WTC11 (cell line): ENCODE measurements at regions not wholly inside any gene's neighbourhood (a gene's known extent, or its start where the extent isn't known, plus 50 kb on each side); places are given as distances from the start of the nearest gene placed in this dataset.

Experiments used
- ATAC-seq: fragments of 200-7000 bp; cut with Tn5 transposase; 2 replicates; pipeline ENCODE4 v1.10.0; 2021; ENCODE audit warnings: mild to moderate bottlenecking, moderate library complexity
- CTCF ChIA-PET: fragments of 300-600 bp; sonication (Branson Sonifier 250); formaldehyde crosslinking; loops from one replicate; lab custom pipeline; 2021; ENCODE audit warnings: antibody characterized with exemption; lab: Charles Lee
- POLR2A ChIA-PET: fragments of 350-600 bp; sonication (Branson Sonifier 250); formaldehyde crosslinking; loops from one replicate; lab custom pipeline; 2021; ENCODE audit warnings: antibody characterized with exemption; lab: Charles Lee
- DNase-seq: peaks from one replicate; pipeline ENCODE4 v3.0.0; 2021; ENCODE audit warnings: low spot score
- H3K27ac Mint-ChIP-seq: 2 replicates; pipeline ENCODE4 v1.8.0; 2021; ENCODE audit warnings: mixed read lengths
- H3K27me3 Mint-ChIP-seq: 2 replicates; pipeline ENCODE4 v1.8.0; 2021; ENCODE audit warnings: low read depth, mild to moderate bottlenecking, moderate library complexity, mixed read lengths
- H3K36me3 Mint-ChIP-seq: 2 replicates; pipeline ENCODE4 v1.8.0; 2021; ENCODE audit warnings: mixed read lengths
- H3K4me1 Mint-ChIP-seq: 2 replicates; pipeline ENCODE4 v1.8.0; 2022; ENCODE audit warnings: mixed read lengths
- H3K4me3 Mint-ChIP-seq: 2 replicates; pipeline ENCODE4 v1.8.0; 2021; ENCODE audit warnings: mild to moderate bottlenecking, moderate library complexity, mixed read lengths
- H3K9me3 Mint-ChIP-seq: 2 replicates; pipeline ENCODE4 v1.8.0; 2021; ENCODE audit warnings: mixed read lengths
- ARID4B ChIP-seq: sonication (generic); formaldehyde crosslinking; IDR thresholded peaks from 2 replicates; pipeline ENCODE4 v1.8.0; 2023; ENCODE audit warnings: missing genetic modification reagents, mild to moderate bottlenecking, borderline replicate concordance
- IRF2 ChIP-seq: sonication (generic); formaldehyde crosslinking; IDR thresholded peaks from 2 replicates; pipeline ENCODE4 v1.8.0; 2022; ENCODE audit warnings: low read depth, missing genetic modification reagents, borderline replicate concordance
- NFATC4 ChIP-seq: fragments of 250-450 bp; sonication (Bioruptor Pico); IDR thresholded peaks from 2 replicates; pipeline ENCODE4 v1.9.0; 2021; ENCODE audit warnings: mild to moderate bottlenecking
- NR1H2 ChIP-seq: sonication (generic); formaldehyde crosslinking; IDR thresholded peaks from 2 replicates; pipeline ENCODE4 v1.9.0; 2021; ENCODE audit warnings: mild to moderate bottlenecking, moderate library complexity, missing genetic modification reagents
- OVOL2 ChIP-seq: fragments of 250-450 bp; sonication (Bioruptor Pico); IDR thresholded peaks from 2 replicates; pipeline ENCODE4 v1.9.0; 2021; ENCODE audit warnings: mild to moderate bottlenecking, borderline replicate concordance
- PREB ChIP-seq: sonication (generic); formaldehyde crosslinking; IDR thresholded peaks from 2 replicates; pipeline ENCODE4 v1.8.1; 2022; ENCODE audit warnings: mild to moderate bottlenecking, missing genetic modification reagents, moderate library complexity, borderline replicate concordance
- RORB ChIP-seq: fragments of 250-450 bp; sonication (Bioruptor Pico); IDR thresholded peaks from 2 replicates; pipeline ENCODE4 v1.9.0; 2021; ENCODE audit warnings: mild to moderate bottlenecking
- SP1 ChIP-seq: sonication (generic); formaldehyde crosslinking; conservative IDR thresholded peaks from 2 replicates; pipeline ENCODE4 v1.8.1; 2022; ENCODE audit warnings: missing genetic modification reagents
- STAT6 ChIP-seq: sonication (generic); formaldehyde crosslinking; conservative IDR thresholded peaks from 2 replicates; pipeline ENCODE4 v1.8.1; 2023; ENCODE audit warnings: mild to moderate bottlenecking, low read depth, missing genetic modification reagents, moderate library complexity
- TEAD4 ChIP-seq: sonication (generic); formaldehyde crosslinking; IDR thresholded peaks from 2 replicates; pipeline ENCODE4 v1.8.0; 2022; ENCODE audit warnings: mild to moderate bottlenecking, missing genetic modification reagents
- ZNF121 ChIP-seq: sonication (generic); formaldehyde crosslinking; IDR thresholded peaks from 2 replicates; pipeline ENCODE4 v1.8.0; 2023; ENCODE audit warnings: missing genetic modification reagents
- ZNF423 ChIP-seq: fragments of 250-450 bp; sonication (Bioruptor Pico); IDR thresholded peaks from 2 replicates; pipeline ENCODE4 v2.1.2; 2022; ENCODE audit warnings: mild to moderate bottlenecking, moderate library complexity
- ZSCAN18 ChIP-seq: fragments of 250-450 bp; sonication (Bioruptor Pico); IDR thresholded peaks from 2 replicates; pipeline ENCODE4 v2.1.2; 2022; ENCODE audit warnings: mild to moderate bottlenecking, moderate library complexity
- TF ChIP-seq, protein P1 (sequence below): sonication (generic); formaldehyde crosslinking; IDR thresholded peaks from 2 replicates; pipeline ENCODE4 v1.8.1; 2023; ENCODE audit warnings: mild to moderate bottlenecking, missing genetic modification reagents
- TF ChIP-seq, protein P2 (sequence below): sonication (generic); formaldehyde crosslinking; IDR thresholded peaks from 2 replicates; pipeline ENCODE4 v1.8.0; 2022; ENCODE audit warnings: missing genetic modification reagents
- TF ChIP-seq, protein P3 (sequence below): fragments of 250-450 bp; sonication (Bioruptor Pico); IDR thresholded peaks from 2 replicates; pipeline ENCODE4 v1.9.0; 2021; ENCODE audit warnings: moderate library complexity, mild to moderate bottlenecking, inconsistent platforms, borderline replicate concordance

DNA sequence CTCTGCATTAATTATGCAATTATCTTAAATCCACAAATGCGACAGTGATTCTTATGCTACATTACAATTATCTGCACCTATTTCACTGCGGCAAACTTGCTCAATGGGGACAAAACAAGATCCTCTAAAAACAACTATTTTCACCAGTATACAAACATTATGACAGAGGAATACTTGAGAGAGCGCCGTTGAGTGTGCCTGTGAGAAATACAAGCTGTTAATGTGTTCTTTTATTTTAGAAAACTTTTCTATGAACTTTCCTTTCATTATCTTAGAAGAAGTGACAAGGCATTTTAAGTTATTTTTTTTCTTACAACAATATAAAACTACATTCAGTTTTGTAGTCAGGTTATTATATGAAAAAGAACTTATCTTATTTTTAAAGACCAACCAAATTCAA, 1247.0 kb downstream of the FSCB start:
- no peak overlapping the region for H3K4me3 Mint-ChIP-seq
- H3K36me3 Mint-ChIP-seq = peaks cover 10% of the 10 kb centered on the region
- H3K4me1 Mint-ChIP-seq = peaks cover 7% of the 10 kb centered on the region
- CTCF ChIA-PET = no interaction called here
- POLR2A ChIA-PET = no interaction called here
- H3K27ac Mint-ChIP-seq = no peak overlapping the region
- DNase-seq (no peak), ATAC-seq (no peak)
- peaks cover 19% of the 10 kb centered on the region for H3K9me3 Mint-ChIP-seq
- H3K27me3 Mint-ChIP-seq = no peaks in the 10 kb centered on the region
- TF ChIP-seq, protein P1, sequence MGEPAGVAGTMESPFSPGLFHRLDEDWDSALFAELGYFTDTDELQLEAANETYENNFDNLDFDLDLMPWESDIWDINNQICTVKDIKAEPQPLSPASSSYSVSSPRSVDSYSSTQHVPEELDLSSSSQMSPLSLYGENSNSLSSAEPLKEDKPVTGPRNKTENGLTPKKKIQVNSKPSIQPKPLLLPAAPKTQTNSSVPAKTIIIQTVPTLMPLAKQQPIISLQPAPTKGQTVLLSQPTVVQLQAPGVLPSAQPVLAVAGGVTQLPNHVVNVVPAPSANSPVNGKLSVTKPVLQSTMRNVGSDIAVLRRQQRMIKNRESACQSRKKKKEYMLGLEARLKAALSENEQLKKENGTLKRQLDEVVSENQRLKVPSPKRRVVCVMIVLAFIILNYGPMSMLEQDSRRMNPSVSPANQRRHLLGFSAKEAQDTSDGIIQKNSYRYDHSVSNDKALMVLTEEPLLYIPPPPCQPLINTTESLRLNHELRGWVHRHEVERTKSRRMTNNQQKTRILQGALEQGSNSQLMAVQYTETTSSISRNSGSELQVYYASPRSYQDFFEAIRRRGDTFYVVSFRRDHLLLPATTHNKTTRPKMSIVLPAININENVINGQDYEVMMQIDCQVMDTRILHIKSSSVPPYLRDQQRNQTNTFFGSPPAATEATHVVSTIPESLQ = no peak
- TF ChIP-seq IRF2 (CRISPR knock-in tag) = no peak
- TF ChIP-seq, protein P2, sequence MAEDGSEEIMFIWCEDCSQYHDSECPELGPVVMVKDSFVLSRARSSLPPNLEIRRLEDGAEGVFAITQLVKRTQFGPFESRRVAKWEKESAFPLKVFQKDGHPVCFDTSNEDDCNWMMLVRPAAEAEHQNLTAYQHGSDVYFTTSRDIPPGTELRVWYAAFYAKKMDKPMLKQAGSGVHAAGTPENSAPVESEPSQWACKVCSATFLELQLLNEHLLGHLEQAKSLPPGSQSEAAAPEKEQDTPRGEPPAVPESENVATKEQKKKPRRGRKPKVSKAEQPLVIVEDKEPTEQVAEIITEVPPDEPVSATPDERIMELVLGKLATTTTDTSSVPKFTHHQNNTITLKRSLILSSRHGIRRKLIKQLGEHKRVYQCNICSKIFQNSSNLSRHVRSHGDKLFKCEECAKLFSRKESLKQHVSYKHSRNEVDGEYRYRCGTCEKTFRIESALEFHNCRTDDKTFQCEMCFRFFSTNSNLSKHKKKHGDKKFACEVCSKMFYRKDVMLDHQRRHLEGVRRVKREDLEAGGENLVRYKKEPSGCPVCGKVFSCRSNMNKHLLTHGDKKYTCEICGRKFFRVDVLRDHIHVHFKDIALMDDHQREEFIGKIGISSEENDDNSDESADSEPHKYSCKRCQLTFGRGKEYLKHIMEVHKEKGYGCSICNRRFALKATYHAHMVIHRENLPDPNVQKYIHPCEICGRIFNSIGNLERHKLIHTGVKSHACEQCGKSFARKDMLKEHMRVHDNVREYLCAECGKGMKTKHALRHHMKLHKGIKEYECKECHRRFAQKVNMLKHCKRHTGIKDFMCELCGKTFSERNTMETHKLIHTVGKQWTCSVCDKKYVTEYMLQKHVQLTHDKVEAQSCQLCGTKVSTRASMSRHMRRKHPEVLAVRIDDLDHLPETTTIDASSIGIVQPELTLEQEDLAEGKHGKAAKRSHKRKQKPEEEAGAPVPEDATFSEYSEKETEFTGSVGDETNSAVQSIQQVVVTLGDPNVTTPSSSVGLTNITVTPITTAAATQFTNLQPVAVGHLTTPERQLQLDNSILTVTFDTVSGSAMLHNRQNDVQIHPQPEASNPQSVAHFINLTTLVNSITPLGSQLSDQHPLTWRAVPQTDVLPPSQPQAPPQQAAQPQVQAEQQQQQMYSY (CRISPR knock-in tag) = no peak
- TF ChIP-seq ZSCAN18 (CRISPR knock-in tag) = no peak
- no peak for TF ChIP-seq STAT6
- no peak for TF ChIP-seq ARID4B (CRISPR knock-in tag)

- ATAC-seq (no peak), DNase-seq (no peak)
- peaks cover 7% of the 10 kb centered on the region for H3K4me1 Mint-ChIP-seq
- peaks cover 15% of the 10 kb centered on the region for H3K9me3 Mint-ChIP-seq
- no peak overlapping the region for H3K4me3 Mint-ChIP-seq
- peaks cover 8% of the 10 kb centered on the region for H3K36me3 Mint-ChIP-seq
- H3K27me3 Mint-ChIP-seq = no peaks in the 10 kb centered on the region
- ChIA-PET POLR2A (no interaction called here), CTCF (no interaction called here)
- no peak overlapping the region for H3K27ac Mint-ChIP-seq
- TF ChIP-seq NR1H2 (CRISPR knock-in tag) = no peak
- no peak for TF ChIP-seq STAT6
- no peak for TF ChIP-seq PREB (CRISPR knock-in tag)
- TF ChIP-seq, protein P3, sequence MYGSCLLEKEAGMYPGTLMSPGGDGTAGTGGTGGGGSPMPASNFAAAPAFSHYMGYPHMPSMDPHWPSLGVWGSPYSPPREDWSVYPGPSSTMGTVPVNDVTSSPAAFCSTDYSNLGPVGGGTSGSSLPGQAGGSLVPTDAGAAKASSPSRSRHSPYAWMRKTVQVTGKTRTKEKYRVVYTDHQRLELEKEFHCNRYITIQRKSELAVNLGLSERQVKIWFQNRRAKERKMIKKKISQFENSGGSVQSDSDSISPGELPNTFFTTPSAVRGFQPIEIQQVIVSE = no peak
- no peak for TF ChIP-seq RORB (CRISPR knock-in tag)
- TF ChIP-seq SP1 (CRISPR knock-in tag) = no peak
- TF ChIP-seq ZNF121 (CRISPR knock-in tag) = no peak
- no peak for TF ChIP-seq NFATC4 (CRISPR knock-in tag)
- no peak for TF ChIP-seq TEAD4 (CRISPR knock-in tag)
- no peak for TF ChIP-seq OVOL2 (CRISPR knock-in tag)
- no peak for TF ChIP-seq ZNF423 (CRISPR knock-in tag)
Measured at GRCh38 chr14:43258396-43258795, 1248.7 kb downstream of the FSCB start.
